GM23338 (cell line): ENCODE measurements at regions not wholly inside any gene's neighbourhood (a gene's known extent, or its start where the extent isn't known, plus 50 kb on each side); places are given as distances from the start of the nearest gene placed in this dataset.

Experiments used
- ATAC-seq: fragments of 200-7000 bp; cut with Tn5 transposase; 3 replicates; pipeline ENCODE4 v1.9.1; 2020
- DNase-seq: peaks from one replicate; pipeline ENCODE4 v3.0.0-alpha.2; 2015; ENCODE audit warnings: low spot score
- H2AFZ ChIP-seq: fragments of 200-600 bp; sonication (generic); 2 replicates; pipeline ENCODE4 v1.8.0; 2016; ENCODE audit warnings: antibody characterized with exemption, mild to moderate bottlenecking, moderate library complexity
- H3F3A ChIP-seq: fragments of 200-600 bp; sonication (generic); replicated peaks from 2 replicates; pipeline ENCODE4 v1.8.0; 2017; ENCODE audit warnings: antibody characterized with exemption, mixed run types, low read depth
- H3K27ac ChIP-seq: fragments of 200-600 bp; sonication (generic); 2 replicates; pipeline ENCODE4 v1.6.1; 2016; ENCODE audit warnings: low read depth
- H3K27me3 ChIP-seq: fragments of 200-600 bp; sonication (generic); 2 replicates; pipeline ENCODE4 v1.8.0; 2016; ENCODE audit warnings: mild to moderate bottlenecking, mixed run types, moderate library complexity; ENCODE audit not compliant: insufficient read depth
- H3K36me3 ChIP-seq: fragments of 200-600 bp; sonication (generic); 2 replicates; pipeline ENCODE4 v1.8.0; 2016; ENCODE audit warnings: mild to moderate bottlenecking; ENCODE audit not compliant: insufficient read depth
- H3K4me1 ChIP-seq: fragments of 200-600 bp; sonication (generic); 2 replicates; pipeline ENCODE4 v1.8.0; 2016; ENCODE audit warnings: mild to moderate bottlenecking, moderate library complexity; ENCODE audit not compliant: insufficient read depth
- H3K4me2 ChIP-seq: fragments of 200-600 bp; sonication (generic); 2 replicates; pipeline ENCODE4 v1.7.1; 2017; ENCODE audit warnings: mixed run types
- H3K4me3 ChIP-seq: fragments of 200-600 bp; sonication (generic); 2 replicates; pipeline ENCODE4 v1.6.1; 2016; ENCODE audit warnings: mixed run types
- H3K79me2 ChIP-seq: fragments of 200-600 bp; sonication (generic); replicated peaks from 2 replicates; pipeline ENCODE4 v1.8.0; 2017; ENCODE audit warnings: mild to moderate bottlenecking; ENCODE audit not compliant: insufficient read depth
- H3K9me2 ChIP-seq: fragments of 200-600 bp; sonication (generic); 2 replicates; pipeline ENCODE4 v1.8.0; 2017; ENCODE audit not compliant: insufficient read depth
- H4K20me1 ChIP-seq: fragments of 200-600 bp; sonication (generic); replicated peaks from 2 replicates; pipeline ENCODE4 v1.8.0; 2017; ENCODE audit warnings: mild to moderate bottlenecking; ENCODE audit not compliant: insufficient read depth
- H3K27ac Mint-ChIP-seq: 2 replicates; pipeline ENCODE4 v1.8.0; 2020; ENCODE audit warnings: inconsistent platforms, mild to moderate bottlenecking, moderate library complexity, mixed read lengths
- H3K27me3 Mint-ChIP-seq: 3 replicates; pipeline ENCODE4 v1.8.0; 2022; ENCODE audit warnings: low read depth, mild to moderate bottlenecking, moderate library complexity, mixed read lengths, inconsistent platforms; ENCODE audit not compliant: insufficient read depth, poor library complexity
- H3K36me3 Mint-ChIP-seq: 3 replicates; pipeline ENCODE4 v1.8.0; 2021; ENCODE audit warnings: low read depth, mild to moderate bottlenecking, inconsistent platforms, moderate library complexity, mixed read lengths
- H3K4me1 Mint-ChIP-seq: 3 replicates; pipeline ENCODE4 v1.8.0; 2020; ENCODE audit warnings: mild to moderate bottlenecking, inconsistent platforms, mixed read lengths
- H3K4me3 Mint-ChIP-seq: 3 replicates; pipeline ENCODE4 v1.8.0; 2021; ENCODE audit warnings: moderate library complexity, mild to moderate bottlenecking, inconsistent platforms, mixed read lengths
- H3K9me3 Mint-ChIP-seq: 3 replicates; pipeline ENCODE4 v1.8.0; 2020; ENCODE audit warnings: moderate library complexity, mild to moderate bottlenecking, inconsistent platforms, mixed read lengths
- ETS1 ChIP-seq: IDR thresholded peaks from 2 replicates; pipeline ENCODE4 v1.6.1; 2016; ENCODE audit warnings: antibody characterized with exemption
- EZH2 ChIP-seq: fragments of 200-600 bp; sonication (generic); IDR thresholded peaks from one replicate; pipeline ENCODE4 v1.8.0; 2017; ENCODE audit warnings: antibody characterized with exemption, mild to moderate bottlenecking, low read depth; ENCODE audit not compliant: unreplicated experiment
- EZH2phosphoT487 ChIP-seq: fragments of 200-600 bp; sonication (generic); IDR thresholded peaks from one replicate; pipeline ENCODE4 v1.8.1; 2018; ENCODE audit warnings: antibody characterized with exemption; ENCODE audit not compliant: unreplicated experiment
- NANOG ChIP-seq: IDR thresholded peaks from 2 replicates; pipeline ENCODE4 v1.6.1; 2016; ENCODE audit warnings: antibody characterized with exemption, borderline replicate concordance
- POLR2AphosphoS5 ChIP-seq: IDR thresholded peaks from 2 replicates; pipeline ENCODE4 v1.6.1; 2016; ENCODE audit warnings: antibody characterized with exemption, low read depth
- STAT1 ChIP-seq: IDR thresholded peaks from one replicate; pipeline ENCODE4 v1.6.1; 2016; ENCODE audit warnings: antibody characterized with exemption; ENCODE audit not compliant: unreplicated experiment
- ZNF114 ChIP-seq: fragments of 250-450 bp; sonication (Bioruptor Pico); IDR thresholded peaks from 2 replicates; pipeline ENCODE4 v1.5.0; 2020; ENCODE audit warnings: mild to moderate bottlenecking, moderate library complexity
- ZNF462 ChIP-seq: fragments of 250-450 bp; sonication (Bioruptor Pico); IDR thresholded peaks from 2 replicates; pipeline ENCODE4 v1.5.0; 2020; ENCODE audit warnings: mild to moderate bottlenecking, moderate library complexity

- no peak for TF ChIP-seq ETS1
- TF ChIP-seq STAT1 = no peak
- no peak for TF ChIP-seq NANOG
- TF ChIP-seq ZNF462 = no peak
- TF ChIP-seq EZH2phosphoT487 = no peak
Observed at GRCh38 chr11:11142430-11142829, 210.6 kb downstream of the CSNK2A3 start (continued).

- Mint-ChIP-seq H3K9me3 (no peaks in the 10 kb centered on the region), H3K27me3 (no peaks in the 10 kb centered on the region), H3K27ac (no peak overlapping the region), H3K4me1 (peaks cover 3% of the 10 kb centered on the region; the same call in 2 of the 3 replicates), H3K4me3 (no peak overlapping the region), H3K36me3 (no peaks in the 10 kb centered on the region)
- Histone ChIP-seq H3K27me3 (no peaks in the 10 kb centered on the region), H3K27ac (no peak overlapping the region), H2AFZ (no peak overlapping the region; the same call in 1 of the 2 replicates), H3K36me3 (no peaks in the 10 kb centered on the region), H3F3A (no peaks in the 10 kb centered on the region), H3K4me1 (no peaks in the 10 kb centered on the region), H3K79me2 (no peaks in the 10 kb centered on the region), H3K4me2 (no peak overlapping the region), H4K20me1 (no peaks in the 10 kb centered on the region), H3K4me3 (no peak overlapping the region), H3K9me2 (0 out of 2 replicates have a peak, but pooled peaks cover 2% of the 10 kb centered on the region)
- DNase-seq (no peak), ATAC-seq (no peak)
- TF ChIP-seq ETS1 = no peak
- TF ChIP-seq NANOG = no peak
- TF ChIP-seq EZH2 = no peak
- no peak for TF ChIP-seq ZNF114 (CRISPR knock-in tag)
- TF ChIP-seq POLR2AphosphoS5 = no peak
- TF ChIP-seq ZNF462 = no peak
Observed at GRCh38 chr11:11141065-11141464, 212.0 kb downstream of the CSNK2A3 start.
